Activated CD8-positive, alpha-beta memory T cell treated with anti-CD3 and anti-CD28 coated beads for 24 hours (primary cell): ENCODE measurements at regions not wholly inside any gene's neighbourhood (a gene's known extent, or its start where the extent isn't known, plus 50 kb on each side); places are given as distances from the start of the nearest gene placed in this dataset.

Experiments used
- DNase-seq: peaks from one replicate; pipeline ENCODE4 v3.0.0-alpha.2; 2020

DNA sequence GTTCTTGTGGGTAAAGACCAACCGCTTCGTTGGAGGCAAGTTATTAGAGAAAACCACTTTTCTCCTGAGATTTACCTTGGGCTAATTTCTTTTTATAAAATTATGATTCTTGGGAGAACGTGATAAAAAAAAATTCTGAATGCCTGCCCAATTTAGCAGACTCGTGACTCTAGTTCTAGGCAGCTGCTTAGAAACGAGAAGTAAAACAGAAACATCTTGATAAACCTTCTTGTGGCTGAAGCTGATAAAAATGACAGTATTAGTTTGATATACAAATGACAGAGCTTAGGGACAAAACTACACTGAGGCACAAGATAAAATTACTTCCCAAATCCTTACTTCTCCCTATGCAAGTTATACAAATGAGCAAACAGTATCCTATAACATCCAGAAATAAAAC lies 458.9 kb upstream of the TEX13C start:
- no peak for DNase-seq

DNA sequence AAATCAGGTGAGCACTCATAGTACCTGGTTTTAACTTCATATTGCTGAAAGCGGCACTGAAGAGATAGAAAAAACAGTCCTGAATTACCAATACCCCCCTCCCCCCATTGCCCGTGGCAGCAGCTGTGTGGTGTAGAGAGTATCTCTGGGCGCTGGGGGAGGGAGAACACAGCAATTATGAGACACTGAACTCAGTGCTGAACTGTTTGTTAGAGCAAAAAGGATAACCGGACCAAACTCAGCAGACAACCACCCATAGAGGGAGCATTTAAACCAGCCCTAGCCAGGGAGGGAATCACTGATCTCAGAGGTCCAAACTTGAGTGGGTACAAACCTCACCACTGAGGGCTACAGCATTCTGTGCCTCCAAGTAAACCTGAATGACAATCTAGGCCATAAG lies 457.4 kb upstream of the TEX13C start:
- no peak for DNase-seq

DNA sequence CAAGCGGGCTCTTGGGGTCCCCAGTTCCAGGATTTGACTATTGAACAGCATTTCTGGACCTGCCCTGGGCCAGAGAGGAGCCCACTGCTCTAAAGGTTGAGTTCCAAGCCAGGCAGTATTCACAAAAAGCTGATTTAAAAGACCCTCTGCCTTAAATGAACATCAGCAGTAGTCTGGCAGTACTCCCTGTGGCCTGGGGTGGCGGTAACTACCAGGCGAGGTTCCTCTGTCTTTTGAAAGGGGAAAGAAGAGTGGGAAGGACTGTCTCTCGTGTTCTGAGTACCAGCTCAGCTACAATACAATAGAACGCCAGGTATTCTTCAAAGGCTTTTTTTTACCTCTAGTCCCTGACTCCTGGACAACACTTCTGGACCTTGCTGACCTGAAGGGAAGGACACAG lies 456.4 kb upstream of the TEX13C start:
- no peak for DNase-seq

DNA sequence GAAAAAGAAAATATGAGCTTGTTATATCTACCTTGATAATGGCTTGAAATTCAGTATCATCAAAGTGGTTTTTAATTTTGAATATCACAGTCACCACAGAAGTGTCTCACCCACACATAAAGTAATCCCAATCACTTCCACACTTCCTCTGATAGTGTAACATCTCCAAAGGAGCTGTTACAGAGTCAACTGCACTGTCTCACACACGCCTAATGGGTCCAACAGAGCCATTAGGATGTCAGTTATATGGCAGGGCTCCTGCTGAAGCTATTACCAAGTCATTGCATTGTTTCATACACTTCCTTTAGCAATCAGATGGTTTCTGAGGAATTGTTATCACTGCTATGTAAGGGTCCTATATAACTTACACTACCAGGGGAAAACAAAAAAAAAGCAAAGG lies 432.1 kb upstream of the TEX13C start:
- no peak for DNase-seq

DNA sequence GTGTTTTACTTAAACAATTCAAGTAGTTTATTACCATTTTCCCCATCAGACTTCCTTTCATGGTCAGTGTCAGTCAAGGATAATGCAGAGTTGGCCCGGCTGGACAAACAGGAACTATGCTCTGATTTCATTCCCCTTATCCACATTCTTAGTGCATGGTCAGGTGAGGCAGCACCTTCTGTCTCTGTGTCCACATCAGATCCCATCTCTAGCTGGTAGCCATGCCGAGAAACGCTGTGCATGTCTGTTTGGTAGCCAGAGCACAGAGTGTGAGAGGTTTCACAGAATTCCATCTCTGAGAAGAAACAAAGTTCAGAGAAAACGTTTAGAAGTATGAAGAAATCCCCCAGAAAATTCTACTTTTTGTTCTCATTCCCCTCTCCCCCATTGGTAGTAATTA lies 423.7 kb upstream of the TEX13C start:
- DNase-seq: no peak

DNA sequence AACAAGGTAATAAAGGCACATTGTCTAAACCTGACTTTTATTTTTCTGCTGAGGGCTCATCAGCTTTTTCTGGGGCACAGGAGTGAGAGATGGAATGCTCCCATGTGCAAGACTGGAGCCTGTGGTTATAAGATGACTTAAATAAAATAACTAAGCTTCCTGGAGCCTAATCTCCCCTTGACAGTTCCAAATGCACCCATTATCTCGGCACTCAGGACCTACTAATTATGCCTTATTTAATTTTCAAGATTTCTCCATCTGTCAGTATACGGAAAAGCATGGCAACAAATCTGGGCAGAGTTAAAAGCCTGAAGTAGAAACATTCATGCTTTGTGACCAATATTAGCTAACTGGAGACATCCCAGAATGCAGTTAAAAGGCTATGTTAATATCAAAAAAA lies 416.7 kb upstream of the TEX13C start:
- DNase-seq: no peak

DNA sequence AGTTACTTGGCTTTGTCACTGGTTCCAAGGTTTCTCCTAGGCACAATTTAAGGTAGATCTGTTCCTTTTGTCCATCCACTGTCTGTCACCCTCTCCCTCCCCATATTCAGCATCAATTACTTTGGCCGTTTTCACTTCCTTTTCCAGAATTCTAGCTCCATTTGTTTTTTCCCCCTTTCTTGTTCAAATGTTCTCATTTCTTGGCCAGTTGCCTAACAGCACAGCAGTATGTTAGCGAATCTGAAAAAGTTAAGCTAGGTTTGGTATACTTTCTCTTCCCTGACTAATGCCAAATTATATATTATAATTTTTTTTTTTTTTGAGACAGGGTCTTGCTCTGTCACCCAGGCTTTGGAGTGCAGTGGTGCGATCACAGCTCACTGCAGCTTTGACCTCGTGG lies 409.1 kb upstream of the TEX13C start:
- no peak for DNase-seq

DNA sequence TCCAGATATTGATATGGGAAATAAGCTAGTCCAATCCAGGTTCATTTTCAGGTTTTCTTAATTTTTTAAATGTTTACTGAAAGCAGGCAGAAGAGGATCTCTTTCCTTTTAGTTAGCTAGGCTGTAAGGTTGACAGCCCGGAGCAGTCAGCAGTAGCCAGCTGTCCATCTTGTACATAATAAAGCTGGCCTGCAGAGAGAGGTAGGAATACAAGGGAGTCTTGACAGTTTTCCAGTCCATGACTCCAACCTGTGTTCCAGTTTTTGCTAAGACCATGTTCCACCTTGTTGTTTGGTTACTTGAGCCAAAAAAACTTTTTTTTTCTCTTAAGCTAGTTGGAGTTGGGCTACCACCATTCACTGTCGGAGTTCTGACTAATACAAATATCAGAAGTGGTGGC lies 402.7 kb upstream of the TEX13C start:
- no peak for DNase-seq

DNA sequence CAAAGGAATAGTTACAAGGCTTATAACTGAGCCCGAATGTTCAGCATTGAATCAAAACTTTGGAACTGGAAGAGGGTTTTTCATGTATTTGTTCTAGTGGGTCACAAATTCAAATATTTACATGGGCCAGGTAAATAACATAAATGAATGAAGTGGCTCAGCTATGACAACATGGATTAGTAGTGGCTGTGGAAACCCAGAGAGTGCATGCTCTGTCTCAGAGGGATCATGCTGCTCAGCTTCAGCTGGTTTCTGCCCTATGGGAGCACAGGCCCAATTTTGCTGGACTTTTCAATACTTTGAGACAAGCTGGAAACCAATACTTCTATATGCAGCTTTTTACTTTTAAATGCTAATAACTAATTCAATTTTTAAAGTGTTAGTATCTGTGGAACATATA lies 394.0 kb upstream of the TEX13C start:
- no peak for DNase-seq

DNA sequence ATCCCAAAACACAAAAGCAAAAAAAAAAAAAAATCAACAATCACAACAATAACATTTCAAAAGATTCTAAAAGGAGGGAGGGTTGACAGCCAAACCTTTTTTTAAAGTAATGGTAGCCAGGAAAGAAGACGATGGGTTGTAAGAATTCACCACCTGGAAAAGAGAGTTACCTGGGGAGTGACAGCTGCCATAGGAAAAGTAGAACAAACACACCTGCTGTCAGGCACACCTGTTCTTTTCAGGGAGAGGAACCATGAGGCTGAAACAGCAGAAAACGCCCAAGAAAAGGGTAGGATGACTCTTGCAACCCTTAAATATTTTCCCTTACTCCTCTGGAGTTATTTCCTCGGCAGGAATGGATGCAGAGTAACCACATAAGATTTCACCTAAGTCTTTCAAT lies 388.4 kb upstream of the TEX13C start:
- DNase-seq: no peak

DNA sequence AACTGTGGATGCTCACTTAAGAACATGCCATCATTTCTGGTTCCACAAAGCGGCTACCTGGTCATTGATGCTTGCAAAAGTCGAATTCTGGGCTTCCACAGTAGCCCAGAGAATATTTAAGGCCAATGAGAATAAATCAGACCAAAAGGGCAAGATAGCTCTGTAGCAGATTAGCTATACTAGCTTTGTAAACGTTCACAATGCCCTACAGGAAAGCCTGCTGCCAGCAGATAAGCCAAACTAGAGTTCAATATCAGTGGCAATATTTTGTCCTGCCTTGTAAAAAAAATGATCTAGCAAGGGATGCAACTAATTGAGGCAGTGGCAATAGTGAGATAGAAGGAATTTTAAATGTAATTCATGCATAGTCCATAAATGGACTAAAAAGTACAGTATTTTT lies 387.7 kb upstream of the TEX13C start:
- DNase-seq: no peak

DNA sequence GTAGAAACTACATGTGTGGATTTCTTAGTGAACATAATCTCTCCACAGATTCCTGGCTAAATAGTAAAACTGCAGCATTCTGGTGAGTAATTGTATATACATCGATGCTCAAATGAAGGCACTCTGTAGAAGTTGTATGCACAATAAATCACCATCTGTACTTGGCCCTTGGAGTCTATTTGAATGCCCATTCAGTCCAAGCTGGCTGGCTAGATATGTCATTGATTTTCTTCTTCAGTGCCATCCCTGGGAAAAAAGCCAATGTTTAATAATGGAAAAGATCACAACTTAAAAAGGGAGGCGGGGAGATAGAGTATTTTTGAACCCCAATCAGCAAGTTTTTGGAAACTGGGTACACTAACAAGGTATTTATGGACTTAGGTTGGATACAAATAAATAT lies 381.0 kb upstream of the TEX13C start:
- no peak for DNase-seq

DNA sequence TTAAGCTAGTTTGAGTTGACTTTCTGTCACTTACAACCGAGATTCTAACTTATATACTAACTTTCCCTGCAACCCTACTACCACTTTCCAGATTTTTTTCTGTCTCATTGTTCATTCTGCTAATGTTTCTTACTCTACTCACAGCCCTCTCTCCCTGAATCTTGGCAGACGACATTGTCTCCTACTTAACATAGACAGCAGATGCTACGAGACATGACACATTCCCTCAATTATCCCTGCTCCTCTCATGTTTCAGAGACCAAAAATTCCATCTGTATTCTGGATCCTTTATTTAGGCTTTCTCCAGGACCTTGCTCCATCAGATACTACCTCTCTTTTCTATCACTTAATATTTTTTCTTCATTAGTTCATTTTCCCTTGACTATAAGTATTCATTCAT lies 379.1 kb upstream of the TEX13C start:
- DNase-seq: no peak

DNA sequence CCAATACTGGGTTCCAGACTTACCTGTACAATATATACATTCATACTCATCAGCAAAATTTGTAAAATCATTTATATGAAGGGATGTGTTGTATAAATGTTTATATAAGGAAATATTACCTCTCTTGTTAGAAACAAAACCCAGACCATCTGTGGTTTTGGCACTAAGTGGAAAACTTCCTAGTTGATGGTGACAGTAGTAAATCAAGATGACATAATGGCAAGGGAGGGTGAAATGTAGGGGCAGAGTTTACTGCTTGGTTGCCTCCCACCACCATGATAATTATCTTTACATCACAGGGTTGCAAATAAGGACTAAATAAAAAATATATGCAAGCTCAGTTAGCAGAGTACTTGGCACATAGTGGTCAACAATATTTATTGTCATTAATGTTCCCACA lies 365.3 kb upstream of the TEX13C start:
- no peak for DNase-seq

DNA sequence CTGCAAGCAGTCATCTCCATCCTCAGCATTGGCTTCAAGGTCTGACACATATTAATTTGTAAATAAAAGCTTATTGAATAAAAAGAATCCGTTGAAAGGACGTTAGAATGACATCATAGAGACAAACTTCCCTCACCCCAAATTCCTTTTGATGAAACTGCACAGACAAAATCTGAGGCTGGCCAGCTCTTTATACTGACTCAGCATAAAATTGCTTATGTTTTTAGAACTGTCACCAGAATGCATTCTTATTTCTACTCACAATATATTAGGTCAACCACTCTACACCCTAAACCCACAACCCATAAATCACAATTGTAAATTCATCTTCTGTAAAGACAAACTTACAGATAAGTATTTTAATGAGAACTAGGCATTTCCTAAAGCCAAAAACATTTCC lies 359.2 kb upstream of the TEX13C start:
- no peak for DNase-seq

DNA sequence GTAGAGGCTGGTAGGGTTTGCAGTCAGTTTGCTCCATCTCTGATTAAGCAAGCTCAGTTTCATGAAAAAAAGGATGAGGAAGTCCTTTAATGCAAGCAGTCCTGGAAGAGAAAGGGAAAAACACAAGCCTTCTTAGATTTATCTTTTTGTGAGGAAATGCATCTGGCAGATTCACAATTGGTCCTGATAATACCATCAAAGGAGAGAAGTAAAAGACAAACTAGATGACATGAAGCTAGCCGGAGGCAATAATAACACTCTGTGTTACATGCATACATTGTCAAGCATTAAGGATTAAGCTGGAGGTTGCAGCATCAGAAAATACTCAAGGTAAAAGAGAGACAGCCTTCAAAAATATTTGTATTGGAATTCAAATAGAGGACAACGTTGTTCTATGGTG lies 356.0 kb upstream of the TEX13C start, which contains the start of gene TENM1:
Gene TENM1 (minus strand): TSS at position 101 of the 400 bp plus-strand sequence.
- no peak for DNase-seq

DNA sequence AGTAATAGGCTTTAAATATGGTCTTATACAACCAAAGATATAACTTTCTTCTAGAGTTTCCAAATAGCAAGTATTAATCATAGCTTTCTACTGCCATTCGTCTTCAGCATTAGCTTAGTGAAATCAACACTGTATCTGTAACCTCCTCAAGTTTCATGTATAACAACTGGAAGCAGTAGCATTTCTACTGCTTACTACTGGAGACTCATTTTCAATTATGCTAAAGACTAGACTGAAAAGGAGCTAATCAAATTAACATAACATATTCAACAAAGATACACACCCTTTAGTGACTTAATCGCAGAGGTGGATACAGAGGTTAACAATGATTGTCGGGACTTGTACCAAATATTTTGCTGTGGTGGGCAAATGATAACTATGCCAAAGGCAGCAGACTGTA lies 344.2 kb upstream of the TEX13C start:
- no peak for DNase-seq

DNA sequence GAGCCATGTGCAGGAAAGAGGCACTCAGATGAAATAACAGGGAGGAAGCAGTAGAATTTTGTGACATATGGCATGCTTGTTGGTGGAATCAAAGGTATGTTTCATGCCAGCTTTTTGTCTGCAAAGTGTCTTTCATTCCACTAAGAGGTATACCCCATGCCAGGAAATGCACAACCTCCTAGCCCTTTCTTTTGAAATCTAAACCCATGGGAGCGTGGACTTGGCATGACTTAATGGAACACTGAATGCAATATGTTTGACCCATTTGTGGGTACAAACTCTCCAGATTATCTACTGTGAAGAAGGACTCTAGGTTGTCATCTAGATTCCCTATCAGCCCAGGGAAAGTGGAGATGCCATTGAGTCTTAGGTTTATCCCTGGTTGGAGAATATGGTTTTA lies 338.3 kb upstream of the TEX13C start:
- no peak for DNase-seq

DNA sequence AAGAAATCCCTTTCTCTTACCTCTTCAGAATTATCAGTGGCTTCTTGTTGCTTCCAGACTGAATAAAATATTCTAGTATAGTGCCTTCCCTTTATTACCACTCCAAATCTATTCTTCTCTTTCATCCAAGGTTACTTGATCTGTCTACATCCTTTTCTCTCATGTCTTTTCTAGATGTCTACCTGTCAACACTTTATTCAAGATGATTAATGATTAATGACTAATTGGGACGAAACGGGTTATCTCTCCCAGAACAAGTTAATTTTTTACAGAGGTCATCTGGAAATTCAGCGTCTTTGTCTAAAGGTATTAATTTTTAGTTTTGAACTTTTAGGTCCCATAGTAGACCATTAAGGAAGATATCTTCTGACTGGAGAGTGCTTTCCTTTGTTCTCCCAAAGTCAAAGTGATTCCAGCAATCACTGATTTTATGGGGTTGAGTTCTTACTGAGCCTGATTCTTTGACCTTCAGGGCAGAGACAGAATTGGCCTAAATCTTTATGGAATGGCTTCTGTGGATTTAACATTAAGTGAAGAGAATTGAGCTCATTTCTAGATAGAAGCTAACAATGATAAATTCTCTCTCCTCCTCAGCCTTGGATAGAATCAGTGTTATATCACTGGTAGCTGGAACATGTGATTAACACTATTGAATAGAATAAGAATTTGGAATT lies 335.4 kb upstream of the TEX13C start:
- DNase-seq: no peak

DNA sequence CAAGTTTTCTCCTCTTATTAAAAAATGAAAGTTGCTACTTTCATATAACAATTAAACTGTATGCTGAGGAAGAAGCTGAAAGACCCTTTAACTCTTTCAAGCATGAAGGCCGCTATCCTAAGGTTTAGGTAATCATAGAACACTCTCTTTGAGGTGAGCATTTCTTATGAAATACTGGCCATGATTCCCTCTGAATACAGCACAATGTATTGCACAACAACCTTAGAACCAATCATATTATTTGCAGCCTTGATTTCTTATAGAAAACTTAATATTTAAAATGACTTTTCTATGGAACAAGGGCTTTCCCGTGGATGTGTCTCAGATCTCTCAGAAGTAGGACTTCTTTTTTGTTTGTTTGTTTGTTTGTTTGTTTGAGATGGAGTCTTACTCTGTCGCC lies 333.4 kb upstream of the TEX13C start:
- DNase-seq: no peak

DNA sequence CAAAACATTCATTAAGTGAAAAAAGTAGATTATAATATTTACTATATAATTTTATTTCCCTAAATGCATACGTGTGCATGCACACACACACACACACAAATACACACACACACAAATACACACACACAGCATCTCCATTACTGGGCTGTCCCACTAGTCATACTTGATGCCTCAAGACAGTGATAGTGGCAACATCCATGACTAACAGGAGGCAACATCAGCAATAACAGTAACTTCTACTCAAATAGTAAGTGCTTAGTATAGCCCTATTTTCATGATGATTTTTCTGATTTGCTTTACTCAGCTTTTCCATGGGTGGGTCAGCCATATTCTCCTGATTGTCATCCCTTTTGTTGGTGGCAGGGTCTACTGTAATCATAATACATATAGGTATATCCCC lies 325.9 kb upstream of the TEX13C start:
- no peak for DNase-seq

DNA sequence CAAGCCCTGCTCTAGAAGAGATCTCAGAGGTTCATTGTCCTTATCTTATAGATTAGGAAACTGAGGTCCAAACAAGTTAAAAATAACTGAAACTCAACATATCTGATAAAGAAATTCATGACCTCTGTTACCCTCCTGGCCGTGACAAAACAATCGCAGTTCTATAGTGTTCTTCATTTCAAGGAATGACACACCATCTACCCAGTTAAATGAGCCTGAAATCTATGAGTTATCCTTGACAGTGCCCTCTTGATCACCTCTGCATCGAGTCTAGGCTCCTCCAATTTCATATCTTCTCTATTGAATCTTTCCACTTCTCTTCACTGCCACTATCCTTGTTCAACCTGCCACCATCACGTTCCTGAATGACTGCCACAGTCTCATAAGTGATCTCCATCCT lies 325.3 kb upstream of the TEX13C start:
- no peak for DNase-seq

DNA sequence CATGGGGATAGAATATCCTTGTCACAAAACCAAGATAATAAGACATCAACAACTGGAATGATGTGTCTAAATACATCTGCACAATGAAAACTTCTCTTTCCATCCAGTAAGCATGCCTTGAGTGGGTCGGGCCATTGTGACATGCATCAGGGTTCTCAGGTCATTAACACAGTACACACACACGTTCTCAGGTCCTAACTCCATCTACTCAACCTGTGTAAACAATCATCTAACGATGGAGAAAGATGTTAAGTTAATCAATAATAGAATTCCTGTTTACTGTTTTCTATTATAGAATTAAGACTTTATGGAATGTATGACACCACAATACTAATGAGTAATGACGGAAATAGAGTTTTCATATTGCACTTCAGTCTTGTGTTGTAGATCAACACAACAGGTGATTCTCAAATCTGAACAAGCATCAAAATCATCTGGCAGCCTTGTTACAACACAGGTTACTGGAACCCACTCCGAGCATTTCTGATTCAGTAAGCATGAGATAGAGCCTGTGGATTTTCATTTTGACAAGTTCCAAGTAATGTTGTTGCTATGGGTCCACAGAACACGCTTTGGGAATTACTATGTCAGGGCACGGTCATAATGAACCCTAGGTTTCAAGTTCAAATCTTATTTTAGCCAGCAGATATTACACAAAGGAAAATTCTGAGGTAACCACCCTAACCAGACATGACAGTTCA lies 315.8 kb upstream of the TEX13C start:
- DNase-seq: no peak

DNA sequence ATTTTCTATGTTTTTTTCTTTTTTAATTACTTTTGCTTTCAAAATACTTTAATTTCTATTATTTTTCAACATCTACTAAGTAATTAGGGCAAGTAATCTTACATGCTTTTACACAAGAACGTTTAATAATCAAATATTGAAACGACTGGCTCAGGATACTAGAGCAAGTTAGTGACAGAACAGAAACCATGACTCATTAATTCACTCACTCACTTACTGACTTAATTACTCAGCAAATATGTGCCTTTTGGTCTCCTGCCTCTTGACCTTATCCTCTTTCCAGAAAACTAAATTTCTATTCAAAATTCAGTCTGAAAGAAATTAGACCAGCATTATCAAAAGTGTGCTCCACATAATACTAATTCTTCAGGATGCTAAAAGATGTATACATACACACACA lies 314.9 kb upstream of the TEX13C start:
- no peak for DNase-seq

DNA sequence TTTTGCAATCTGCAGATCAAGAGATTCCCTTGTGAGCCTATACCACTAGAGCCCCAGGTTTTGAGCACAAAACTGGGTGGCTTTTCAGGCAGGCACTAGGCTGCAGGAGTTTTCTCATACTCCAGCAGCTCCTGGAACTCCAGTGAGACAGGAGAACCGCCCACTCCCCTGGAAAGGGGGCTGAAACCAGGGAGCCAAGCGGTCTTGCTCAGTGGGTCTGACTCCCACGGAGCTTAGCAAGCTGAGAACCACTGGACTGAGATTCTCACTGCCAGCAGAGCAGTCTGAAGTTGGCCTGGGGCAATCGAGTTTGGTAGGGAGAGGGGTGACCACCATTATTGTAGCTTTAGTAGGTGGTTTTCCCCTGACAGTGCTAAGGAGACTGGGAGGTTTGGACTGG lies 313.8 kb upstream of the TEX13C start:
- DNase-seq: no peak
